NT2/D1 (cell line): ENCODE measurements at regions not wholly inside any gene's neighbourhood (a gene's known extent, or its start where the extent isn't known, plus 50 kb on each side); places are given as distances from the start of the nearest gene placed in this dataset.

ENCODE experiments used
- SUZ12 ChIP-seq: IDR thresholded peaks from 2 replicates; pipeline ENCODE4 v1.6.1; 2011; ENCODE audit not compliant: insufficient read length, insufficient read depth; ENCODE audit errors: extremely low read depth
- YY1 ChIP-seq: IDR thresholded peaks from 2 replicates; pipeline ENCODE4 v1.6.1; 2011; ENCODE audit not compliant: insufficient read length, insufficient read depth

- TF ChIP-seq SUZ12 (no peak), YY1 (no peak)
Measured at GRCh38 chr3:82079335-82079890, 318.0 kb upstream of the GBE1 start.
